SJSA1 (cell line): ENCODE measurements at regions not wholly inside any gene's neighbourhood (a gene's known extent, or its start where the extent isn't known, plus 50 kb on each side); places are given as distances from the start of the nearest gene placed in this dataset.

Experiments
- DNase-seq, 2 experiments: peaks; one replicate each; pipeline ENCODE4 v3.0.0-alpha.2; 2015 to 2020; ENCODE audit warnings: low spot score in 2 of 2, low read depth in 1 of 2
- H3K27ac ChIP-seq: fragments of 250-450 bp; sonication (Bioruptor Pico); 2 replicates; pipeline ENCODE4 v1.5.1; 2020; ENCODE audit warnings: mild to moderate bottlenecking, moderate library complexity
- H3K27me3 ChIP-seq: fragments of 250-450 bp; sonication (Bioruptor Pico); replicated peaks from 2 replicates; pipeline ENCODE4 v1.5.1; 2020; ENCODE audit warnings: mild to moderate bottlenecking, moderate library complexity
- H3K36me3 ChIP-seq: fragments of 250-450 bp; sonication (Bioruptor Pico); 2 replicates; pipeline ENCODE4 v1.5.1; 2020; ENCODE audit warnings: mild to moderate bottlenecking
- H3K4me1 ChIP-seq: fragments of 250-450 bp; sonication (Bioruptor Pico); replicated peaks from 2 replicates; pipeline ENCODE4 v1.6.1; 2021; ENCODE audit warnings: mild to moderate bottlenecking
- H3K4me3 ChIP-seq: fragments of 250-450 bp; sonication (Bioruptor Pico); 2 replicates; pipeline ENCODE4 v1.5.1; 2020; ENCODE audit warnings: mild to moderate bottlenecking
- H3K9me3 ChIP-seq: fragments of 250-450 bp; sonication (Bioruptor Pico); replicated peaks from 2 replicates; pipeline ENCODE4 v1.5.1; 2020; ENCODE audit warnings: mild to moderate bottlenecking

DNA sequence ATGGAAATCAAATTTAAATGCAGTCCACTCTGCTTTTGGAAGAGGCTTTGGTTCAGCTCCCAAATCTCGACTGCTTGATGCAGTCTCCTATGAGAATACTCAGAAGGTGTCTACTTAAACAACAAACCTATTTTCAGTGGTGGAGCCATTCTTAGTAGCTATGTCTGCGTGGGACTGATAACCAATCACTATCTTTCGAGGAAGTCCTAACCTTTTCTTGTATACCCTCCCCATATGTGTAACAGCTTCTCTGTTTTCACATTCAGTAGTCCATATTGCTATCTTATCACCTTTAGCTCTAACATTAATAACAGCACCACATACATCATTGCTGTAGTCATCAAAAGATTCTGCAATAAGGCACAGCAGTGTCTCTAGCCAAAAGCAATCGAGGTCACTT is 333.0 kb upstream of the ATP11B start:
- Histone ChIP-seq H3K9me3 (no peaks in the 10 kb centered on the region), H3K27ac (no peak overlapping the region), H3K4me3 (no peak overlapping the region), H3K36me3 (no peaks in the 10 kb centered on the region), H3K4me1 (peaks cover 7% of the 10 kb centered on the region), H3K27me3 (no peaks in the 10 kb centered on the region)
- DNase-seq, result no peak

DNA sequence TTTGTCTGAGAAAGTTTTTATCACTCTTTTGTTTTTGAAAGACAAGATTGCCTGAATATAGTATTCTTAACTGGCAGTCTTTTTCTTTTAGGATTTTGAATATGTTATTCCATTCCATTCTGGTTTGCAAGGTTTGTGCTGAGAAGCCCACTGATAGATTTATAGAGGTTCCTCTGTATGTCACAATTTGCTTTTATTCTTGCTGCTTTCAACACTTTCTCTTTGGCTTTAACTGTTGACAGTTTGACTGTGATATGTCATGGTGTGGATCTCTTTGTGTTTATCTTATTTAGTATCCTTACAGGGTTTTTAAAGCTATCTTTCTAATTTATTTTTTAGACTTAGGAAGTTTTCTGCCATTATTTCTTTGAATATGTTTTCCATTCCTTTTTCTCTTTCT is 331.2 kb upstream of the ATP11B start:
- Histone ChIP-seq H3K4me1 (peaks cover 18% of the 10 kb centered on the region), H3K4me3 (no peak overlapping the region), H3K27me3 (no peaks in the 10 kb centered on the region), H3K9me3 (no peaks in the 10 kb centered on the region), H3K36me3 (no peaks in the 10 kb centered on the region), H3K27ac (no peak overlapping the region)
- DNase-seq, result no peak

DNA sequence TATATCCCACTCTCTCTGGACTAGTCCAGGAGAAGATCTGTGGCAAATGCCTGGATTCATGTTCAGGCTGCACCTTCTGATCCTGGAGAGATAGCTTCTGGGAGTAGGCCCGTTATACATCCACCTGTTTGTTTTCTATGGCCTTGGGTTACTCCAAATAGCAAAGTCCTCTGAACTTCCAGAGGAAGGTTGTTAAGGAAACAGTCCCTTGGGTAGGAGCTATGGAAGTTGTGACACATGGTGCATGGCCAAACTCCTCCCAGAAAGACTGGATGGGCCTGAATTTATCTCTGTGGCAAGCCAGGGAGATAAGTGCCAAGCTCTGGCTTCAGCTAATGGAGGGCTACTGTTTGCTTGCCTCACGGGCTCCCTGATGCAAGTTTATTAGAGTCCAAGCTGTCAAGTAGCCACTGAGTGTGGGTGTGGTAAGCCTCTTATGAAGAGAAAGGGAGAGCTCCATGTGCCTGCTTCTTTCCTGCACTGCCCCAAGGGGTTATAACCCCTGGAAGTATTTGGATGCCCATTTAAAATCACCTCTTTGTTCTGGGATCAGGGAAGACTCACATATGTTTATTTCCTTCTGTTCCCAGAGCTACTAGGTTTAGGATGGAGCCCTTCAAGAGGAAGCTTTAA is 328.7 kb upstream of the ATP11B start:
- no peak overlapping the region for H3K4me3 ChIP-seq
- no peak for DNase-seq
- no peaks in the 10 kb centered on the region for H3K27me3 ChIP-seq
- no peaks in the 10 kb centered on the region for H3K9me3 ChIP-seq
- H3K4me1 ChIP-seq, result peaks cover 32% of the 10 kb centered on the region
- no peak overlapping the region for H3K27ac ChIP-seq
- H3K36me3 ChIP-seq, result no peaks in the 10 kb centered on the region

DNA sequence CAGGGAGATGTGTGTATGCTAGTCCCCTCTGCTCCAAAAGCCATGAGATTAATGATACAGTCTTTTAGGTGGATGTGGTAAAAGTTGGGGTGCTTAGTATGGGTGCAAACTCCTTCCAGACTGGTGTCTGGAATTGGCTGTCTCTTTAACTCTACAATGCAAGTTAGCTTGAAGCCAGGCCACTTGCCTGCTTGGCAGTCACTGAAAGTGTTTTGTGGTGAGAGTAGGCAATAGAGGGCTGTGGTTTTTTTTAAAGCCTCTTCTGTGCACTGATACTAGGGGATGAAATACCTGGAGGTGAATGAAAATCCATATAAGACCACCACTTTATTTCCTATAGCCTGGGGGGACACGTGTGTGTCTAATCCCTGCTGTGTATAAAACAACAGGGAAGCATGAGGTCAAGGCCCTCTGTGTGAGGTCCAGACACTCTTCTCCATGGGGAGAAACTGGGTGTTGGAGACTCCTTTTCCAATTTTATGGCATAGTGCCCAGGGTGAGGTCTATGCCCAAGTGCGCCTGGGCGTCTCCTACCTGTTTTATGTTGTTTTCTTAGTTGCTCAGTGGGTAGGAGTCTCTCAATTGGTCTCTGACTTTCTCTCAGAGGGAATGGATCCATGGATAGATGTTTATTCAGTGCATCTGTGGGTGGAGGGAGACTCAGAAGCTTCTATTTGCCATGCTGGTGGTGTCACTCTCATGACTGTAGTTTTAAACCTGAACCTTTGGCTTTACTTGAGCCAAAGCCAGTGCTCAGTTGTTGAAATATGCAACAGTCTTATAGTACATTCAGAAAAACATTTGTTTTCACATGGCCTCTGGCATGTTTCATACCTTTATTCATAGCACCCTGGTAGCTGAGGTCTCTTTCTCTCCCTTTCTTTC is 327.8 kb upstream of the ATP11B start:
- H3K9me3 ChIP-seq, result no peaks in the 10 kb centered on the region
- peak; percentile 50 to 68 for DNase-seq
- no peak overlapping the region for H3K4me3 ChIP-seq
- no peaks in the 10 kb centered on the region for H3K36me3 ChIP-seq
- H3K4me1 ChIP-seq, result peaks cover 42% of the 10 kb centered on the region
- no peaks in the 10 kb centered on the region for H3K27me3 ChIP-seq
- H3K27ac ChIP-seq, result no peak overlapping the region

DNA sequence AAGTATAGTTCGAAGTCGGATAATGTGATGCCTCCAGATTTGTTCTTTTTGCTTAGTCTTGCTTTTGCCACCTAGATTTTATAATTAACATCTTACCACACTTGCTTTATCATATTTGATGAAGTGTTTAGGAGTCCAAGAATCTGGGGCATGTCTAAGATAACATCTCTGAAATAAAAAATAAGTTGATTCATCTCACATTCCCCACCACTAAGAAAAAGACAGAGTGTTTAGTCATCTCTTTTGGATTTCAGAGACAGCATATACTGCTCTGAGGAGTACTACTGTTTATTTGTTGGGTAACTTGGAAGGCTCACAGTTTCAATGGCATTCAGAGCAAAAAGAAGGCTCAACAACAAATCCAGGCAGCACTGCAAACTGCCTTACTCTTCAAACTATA is 324.2 kb upstream of the ATP11B start:
- Histone ChIP-seq H3K27ac (peak overlapping the region; percentile 28), H3K27me3 (no peaks in the 10 kb centered on the region), H3K9me3 (no peaks in the 10 kb centered on the region), H3K36me3 (no peaks in the 10 kb centered on the region), H3K4me3 (no peak overlapping the region), H3K4me1 (peaks cover 49% of the 10 kb centered on the region)
- DNase-seq, result peak in 1 of 2 experiments; percentile 60

DNA sequence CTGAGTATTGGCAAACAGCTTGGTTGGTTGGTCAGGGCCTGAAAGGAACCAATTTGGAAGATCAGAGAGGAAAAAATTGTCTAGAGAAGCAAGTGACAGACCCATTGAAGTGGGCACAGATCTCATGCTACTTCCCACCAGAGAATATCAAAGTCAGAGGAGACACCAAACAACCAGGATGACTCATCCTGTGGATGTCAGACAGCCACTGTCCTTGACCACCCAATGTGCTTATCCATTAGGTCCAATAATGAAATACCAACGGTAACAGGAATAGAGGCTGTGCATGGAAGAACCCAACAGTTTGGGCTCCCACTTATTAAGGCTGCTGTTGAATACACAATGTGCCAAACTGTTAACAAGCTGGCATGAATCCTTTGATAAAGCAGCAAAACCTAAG is 323.1 kb upstream of the ATP11B start:
- Histone ChIP-seq H3K4me3 (no peak overlapping the region), H3K4me1 (peaks cover 44% of the 10 kb centered on the region), H3K27me3 (no peaks in the 10 kb centered on the region), H3K9me3 (no peaks in the 10 kb centered on the region), H3K27ac (peak overlapping the region; percentile 28), H3K36me3 (no peaks in the 10 kb centered on the region)
- peak; percentile 47 to 70 for DNase-seq

DNA sequence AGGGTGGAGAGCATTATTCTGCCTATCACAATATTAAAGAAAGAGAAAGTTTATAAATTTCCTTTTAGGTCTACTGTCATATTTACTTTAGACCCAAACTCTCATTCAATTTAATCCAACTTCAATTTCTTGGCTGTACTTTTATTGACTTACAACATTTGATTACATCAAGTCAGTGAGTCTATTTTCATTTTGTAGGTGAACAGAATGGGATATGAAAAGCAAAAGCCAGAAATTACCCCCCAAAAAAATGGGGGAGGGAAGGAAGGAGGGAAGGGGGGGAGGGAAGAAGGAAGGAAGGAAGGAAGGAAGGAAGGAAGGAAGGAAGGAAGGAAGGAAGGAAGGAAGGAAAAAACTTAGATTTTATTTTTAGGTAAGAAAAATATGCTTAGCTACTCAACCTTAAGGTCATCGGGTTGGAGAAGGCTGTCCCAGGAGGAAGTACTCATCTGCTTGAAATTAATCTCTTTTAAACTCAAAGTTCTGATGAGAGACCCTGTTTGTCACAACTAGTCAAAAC is 320.1 kb upstream of the ATP11B start:
- no peaks in the 10 kb centered on the region for H3K27me3 ChIP-seq
- DNase-seq, result no peak
- no peak overlapping the region for H3K27ac ChIP-seq
- no peaks in the 10 kb centered on the region for H3K9me3 ChIP-seq
- no peak overlapping the region for H3K4me3 ChIP-seq
- no peaks in the 10 kb centered on the region for H3K36me3 ChIP-seq
- H3K4me1 ChIP-seq, result peaks cover 31% of the 10 kb centered on the region

DNA sequence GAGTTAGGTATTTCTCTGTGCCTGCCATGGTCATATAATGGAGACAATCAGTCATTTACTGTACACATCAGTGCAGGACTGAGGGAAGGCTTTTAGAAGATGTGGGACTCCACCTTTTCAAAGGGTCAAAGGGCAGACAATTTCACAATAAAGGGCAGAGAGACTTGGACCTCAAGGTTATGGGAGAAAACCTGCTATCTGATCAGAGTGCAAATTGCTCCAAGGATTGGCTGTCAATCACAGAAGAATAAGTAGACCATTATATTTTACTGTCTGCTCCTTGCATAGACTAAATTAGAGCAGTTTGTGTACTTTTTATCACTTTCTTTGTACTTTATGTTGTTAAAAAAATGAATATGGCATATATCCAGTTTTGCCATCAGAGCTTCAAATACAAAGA is 314.9 kb upstream of the ATP11B start:
- H3K27me3 ChIP-seq, result no peaks in the 10 kb centered on the region
- no peak overlapping the region for H3K4me3 ChIP-seq
- H3K4me1 ChIP-seq, result no peaks in the 10 kb centered on the region
- DNase-seq, result no peak
- no peak overlapping the region for H3K27ac ChIP-seq
- H3K9me3 ChIP-seq, result no peaks in the 10 kb centered on the region
- H3K36me3 ChIP-seq, result no peaks in the 10 kb centered on the region

DNA sequence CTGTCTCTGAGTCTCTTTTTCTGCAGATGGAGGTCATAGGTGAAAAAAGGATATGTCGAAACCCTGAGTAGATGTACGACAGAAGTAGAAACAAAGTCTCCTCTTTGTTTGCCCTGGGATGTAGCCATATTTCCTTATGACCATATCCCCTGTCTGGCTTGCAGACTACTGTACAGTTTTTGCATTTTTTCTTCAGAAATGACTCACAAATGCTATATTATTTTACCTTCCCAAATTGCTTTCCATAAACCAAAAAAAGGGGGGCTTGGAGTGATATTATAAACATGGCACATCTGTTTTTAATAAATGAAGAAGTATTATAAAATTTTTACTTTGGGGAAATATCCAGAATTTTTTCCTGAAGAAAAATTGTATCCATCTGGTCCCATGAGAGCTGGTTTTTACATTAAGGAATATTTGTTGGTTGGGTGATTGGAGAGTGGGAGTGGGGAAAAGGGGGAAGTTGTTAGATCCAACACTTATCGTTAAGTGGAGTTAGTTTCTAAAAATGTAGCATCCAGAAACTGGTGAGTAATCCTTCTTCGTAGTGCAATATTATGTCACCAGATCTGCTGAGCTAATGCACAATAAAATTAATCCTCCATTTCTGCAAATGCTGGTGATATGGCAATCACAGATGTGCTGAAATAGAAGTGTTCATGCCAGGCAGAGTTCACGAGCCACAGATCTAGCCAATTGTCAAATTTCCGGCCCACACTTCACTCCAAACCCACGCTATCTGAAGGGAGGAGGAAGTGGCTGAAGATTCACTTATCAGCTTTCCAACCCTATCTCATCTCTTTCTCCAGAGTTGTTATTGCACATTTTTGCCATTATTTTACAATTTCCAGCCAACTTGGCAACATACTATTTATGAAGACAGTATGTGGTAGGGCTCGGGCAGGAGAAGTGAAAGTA is 313.6 kb upstream of the ATP11B start:
- Histone ChIP-seq H3K4me1 (no peaks in the 10 kb centered on the region), H3K36me3 (no peaks in the 10 kb centered on the region), H3K9me3 (no peaks in the 10 kb centered on the region), H3K27me3 (no peaks in the 10 kb centered on the region), H3K4me3 (no peak overlapping the region), H3K27ac (no peak overlapping the region)
- DNase-seq, result no peak

DNA sequence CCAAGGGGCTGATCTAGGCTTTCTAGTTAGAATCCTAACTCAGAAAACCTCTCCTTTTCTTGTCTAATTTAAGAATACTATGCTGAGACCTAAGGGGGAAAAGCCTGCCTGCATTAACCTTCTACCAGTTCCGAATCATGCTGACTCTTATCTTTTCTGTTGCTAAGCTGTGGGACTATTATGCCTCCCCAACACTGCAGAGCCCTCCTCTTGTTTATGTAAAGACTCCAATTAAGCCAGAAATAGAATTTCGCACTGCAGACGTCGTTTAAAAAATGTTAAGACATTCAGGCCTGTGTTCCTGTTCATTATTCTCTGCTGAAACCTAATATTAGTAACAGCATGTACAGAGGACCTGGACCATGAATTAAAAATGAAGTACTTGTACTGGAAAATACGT is 310.6 kb upstream of the ATP11B start:
- H3K4me1 ChIP-seq, result peaks cover 17% of the 10 kb centered on the region
- no peak for DNase-seq
- no peak overlapping the region for H3K27ac ChIP-seq
- no peak overlapping the region for H3K4me3 ChIP-seq
- H3K9me3 ChIP-seq, result no peaks in the 10 kb centered on the region
- H3K27me3 ChIP-seq, result no peaks in the 10 kb centered on the region
- no peaks in the 10 kb centered on the region for H3K36me3 ChIP-seq

DNA sequence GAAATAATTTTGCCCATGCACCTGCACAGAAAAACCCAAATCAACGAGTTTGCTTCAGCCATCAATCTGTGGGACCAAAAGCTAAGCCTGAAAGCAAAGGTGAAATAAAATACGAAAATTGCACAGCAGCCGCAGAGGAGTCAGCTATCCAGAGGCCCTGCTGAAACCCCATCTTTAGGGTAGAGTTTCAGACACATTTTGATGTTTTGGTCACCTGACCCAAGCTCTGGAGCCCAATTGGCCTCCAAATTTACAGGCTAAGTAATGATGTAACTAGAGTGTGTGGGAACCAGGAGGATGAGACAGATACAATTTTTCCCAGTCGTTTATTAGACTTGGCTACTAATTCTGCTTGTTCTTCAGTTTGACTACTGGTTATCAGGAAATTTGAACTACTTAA is 308.6 kb upstream of the ATP11B start:
- Histone ChIP-seq H3K9me3 (no peaks in the 10 kb centered on the region), H3K36me3 (no peaks in the 10 kb centered on the region), H3K4me3 (no peak overlapping the region), H3K27me3 (no peaks in the 10 kb centered on the region), H3K4me1 (peaks cover 24% of the 10 kb centered on the region), H3K27ac (no peak overlapping the region)
- no peak for DNase-seq

DNA sequence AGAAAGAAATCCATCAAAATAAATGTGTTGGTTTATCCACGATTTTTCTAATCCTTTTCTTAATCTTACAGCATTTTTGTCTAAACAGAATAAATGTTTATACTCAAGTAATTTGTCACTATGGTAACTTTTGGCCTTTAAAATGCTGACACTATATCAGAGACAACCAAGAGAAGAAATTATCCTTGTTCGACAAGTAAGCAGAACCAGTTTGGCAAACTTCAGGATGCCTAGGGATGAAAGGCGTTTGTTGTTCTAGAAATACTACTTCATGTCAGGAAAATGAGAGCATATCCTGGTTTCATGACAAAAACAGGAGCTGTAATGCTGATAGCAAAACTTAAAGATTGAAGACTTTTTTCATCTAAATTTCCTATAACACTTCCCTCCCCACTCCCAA is 308.0 kb upstream of the ATP11B start:
- H3K27ac ChIP-seq, result no peak overlapping the region

DNA sequence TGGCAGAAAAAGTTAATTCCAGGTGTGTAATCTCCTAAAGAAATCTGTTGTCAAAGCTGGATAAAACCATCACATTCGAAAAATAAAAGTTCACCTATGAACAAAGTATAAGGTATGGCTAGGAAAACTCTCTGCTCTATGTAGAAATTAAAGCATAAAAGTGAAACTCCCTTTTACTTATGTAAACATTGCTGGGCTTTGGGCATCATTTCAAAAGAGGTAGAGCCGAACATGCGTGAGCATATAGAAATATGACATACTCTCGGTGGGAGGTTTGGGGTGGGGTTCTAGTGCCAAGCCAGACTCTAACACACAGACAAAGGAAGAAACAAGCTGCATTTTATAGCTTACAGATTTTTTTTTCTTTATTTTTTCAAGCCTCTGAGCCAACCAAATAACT is 306.8 kb upstream of the ATP11B start:
- peaks cover 24% of the 10 kb centered on the region for H3K4me1 ChIP-seq
- no peaks in the 10 kb centered on the region for H3K9me3 ChIP-seq
- H3K27me3 ChIP-seq, result no peaks in the 10 kb centered on the region
- peak in 1 of 2 experiments; percentile 44 for DNase-seq
- H3K36me3 ChIP-seq, result no peaks in the 10 kb centered on the region
- H3K27ac ChIP-seq, result peak overlapping the region; percentile 75
- H3K4me3 ChIP-seq, result no peak overlapping the region

More for the DNA sequence above, 308.0 kb upstream of the ATP11B start:
- no peak for DNase-seq
- Histone ChIP-seq H3K4me3 (no peak overlapping the region), H3K36me3 (no peaks in the 10 kb centered on the region), H3K9me3 (no peaks in the 10 kb centered on the region), H3K27me3 (no peaks in the 10 kb centered on the region), H3K4me1 (peaks cover 24% of the 10 kb centered on the region)
